ENCODE measurements at regions not wholly inside any gene's neighbourhood (a gene's known extent, or its start where the extent isn't known, plus 50 kb on each side); places are given as distances from the start of the nearest gene placed in this dataset.

GRCh38 chr6:106035655-106036054 is 50.5 kb upstream of the PRDM1 start:
- peaks cover 21% of the 10 kb centered on the region for H3K4me1 Mint-ChIP-seq (ENCODE audit: low read depth)
- peaks cover 1% of the 10 kb centered on the region for H3K27me3 Mint-ChIP-seq (ENCODE audit: insufficient read depth)
- no peak overlapping the region for H3K4me3 Mint-ChIP-seq

GRCh38 chr6:106033806-106034205 is 52.3 kb upstream of the PRDM1 start:
- Mint-ChIP-seq H3K36me3 (ENCODE audit: low read depth) (peaks cover 22% of the 10 kb centered on the region), H3K4me1 (ENCODE audit: low read depth) (peaks cover 21% of the 10 kb centered on the region), H3K27ac (no peak overlapping the region), H3K4me3 (no peak overlapping the region), H3K9me3 (peaks cover 22% of the 10 kb centered on the region), H3K27me3 (ENCODE audit: insufficient read depth) (peaks cover 1% of the 10 kb centered on the region)
- DNase-seq (ENCODE audit: low spot score) = no peak
- intact Hi-C loops (cut with micrococcal nuclease) = no loop called here

More at GRCh38 chr6:106035655-106036054, 50.5 kb upstream of the PRDM1 start:
- Mint-ChIP-seq H3K27ac (no peak overlapping the region), H3K36me3 (ENCODE audit: low read depth) (peaks cover 22% of the 10 kb centered on the region), H3K9me3 (peaks cover 22% of the 10 kb centered on the region)
- intact Hi-C loops (cut with micrococcal nuclease) = no loop called here
- DNase-seq (ENCODE audit: low spot score) = no peak

GRCh38 chr6:106027758-106028157 is 58.4 kb upstream of the PRDM1 start:
- intact Hi-C loops (cut with micrococcal nuclease) = no loop called here
- Mint-ChIP-seq H3K36me3 (ENCODE audit: low read depth) (peaks cover 6% of the 10 kb centered on the region), H3K27ac (no peak overlapping the region), H3K4me3 (no peak overlapping the region), H3K4me1 (ENCODE audit: low read depth) (peaks cover 25% of the 10 kb centered on the region), H3K27me3 (ENCODE audit: insufficient read depth) (no peaks in the 10 kb centered on the region), H3K9me3 (no peaks in the 10 kb centered on the region)
- no peak for DNase-seq (ENCODE audit: low spot score)

GRCh38 chr6:106026748-106027715 is 59.1 kb upstream of the PRDM1 start:
- no peak overlapping the region for H3K27ac Mint-ChIP-seq
- intact Hi-C loops (cut with micrococcal nuclease) = no loop called here

GRCh38 chr6:106025655-106026054 is 60.5 kb upstream of the PRDM1 start:
- Mint-ChIP-seq H3K27me3 (ENCODE audit: insufficient read depth) (no peaks in the 10 kb centered on the region), H3K9me3 (no peaks in the 10 kb centered on the region), H3K4me3 (no peak overlapping the region), H3K36me3 (ENCODE audit: low read depth) (peaks cover 1% of the 10 kb centered on the region), H3K4me1 (ENCODE audit: low read depth) (peaks cover 19% of the 10 kb centered on the region), H3K27ac (no peak overlapping the region)
- intact Hi-C loops (cut with micrococcal nuclease) = no loop called here
- DNase-seq (ENCODE audit: low spot score) = no peak

More at GRCh38 chr6:106026748-106027715, 59.1 kb upstream of the PRDM1 start:
- H3K4me1 Mint-ChIP-seq (ENCODE audit: low read depth) = peaks cover 25% of the 10 kb centered on the region
- peak overlapping the region; percentile 41 for H3K4me3 Mint-ChIP-seq
- no peak for DNase-seq (ENCODE audit: low spot score)
- H3K9me3 Mint-ChIP-seq = no peaks in the 10 kb centered on the region
- H3K27me3 Mint-ChIP-seq (ENCODE audit: insufficient read depth) = no peaks in the 10 kb centered on the region
- H3K36me3 Mint-ChIP-seq (ENCODE audit: low read depth) = peaks cover 6% of the 10 kb centered on the region

GRCh38 chr6:106022801-106023200 is 63.3 kb upstream of the PRDM1 start:
- Mint-ChIP-seq H3K9me3 (no peaks in the 10 kb centered on the region), H3K4me1 (ENCODE audit: low read depth) (peaks cover 19% of the 10 kb centered on the region), H3K27ac (no peak overlapping the region), H3K4me3 (no peak overlapping the region), H3K27me3 (ENCODE audit: insufficient read depth) (no peaks in the 10 kb centered on the region), H3K36me3 (ENCODE audit: low read depth) (peaks cover 1% of the 10 kb centered on the region)
- intact Hi-C loops (cut with micrococcal nuclease) = no loop called here
- no peak for DNase-seq (ENCODE audit: low spot score)

- intact Hi-C loops (cut with micrococcal nuclease) = no loop called here
- Mint-ChIP-seq H3K36me3 (ENCODE audit: low read depth) (no peaks in the 10 kb centered on the region), H3K27me3 (ENCODE audit: insufficient read depth) (peaks cover 22% of the 10 kb centered on the region), H3K27ac (no peak overlapping the region), H3K4me1 (ENCODE audit: low read depth) (no peaks in the 10 kb centered on the region), H3K4me3 (no peak overlapping the region), H3K9me3 (no peaks in the 10 kb centered on the region)
- DNase-seq (ENCODE audit: low spot score) = no peak
These were observed 68.7 kb upstream of the PRDM1 start for GRCh38 chr6:106017454-106017853.

- intact Hi-C loops (cut with micrococcal nuclease) = no loop called here
- no peaks in the 10 kb centered on the region for H3K9me3 Mint-ChIP-seq
These were observed 71.2 kb upstream of the PRDM1 start for GRCh38 chr6:106014955-106015354.

GRCh38 chr6:106011476-106011875 is 74.7 kb upstream of the PRDM1 start:
- Mint-ChIP-seq H3K36me3 (ENCODE audit: low read depth) (peaks cover 4% of the 10 kb centered on the region), H3K4me3 (no peak overlapping the region), H3K4me1 (ENCODE audit: low read depth) (no peaks in the 10 kb centered on the region), H3K9me3 (no peaks in the 10 kb centered on the region), H3K27ac (no peak overlapping the region), H3K27me3 (ENCODE audit: insufficient read depth) (peaks cover 26% of the 10 kb centered on the region)
- no peak for DNase-seq (ENCODE audit: low spot score)
- intact Hi-C loops (cut with micrococcal nuclease) = no loop called here

More at GRCh38 chr6:106014955-106015354, 71.2 kb upstream of the PRDM1 start:
- Mint-ChIP-seq H3K4me1 (ENCODE audit: low read depth) (no peaks in the 10 kb centered on the region), H3K36me3 (ENCODE audit: low read depth) (peaks cover 3% of the 10 kb centered on the region), H3K27ac (no peak overlapping the region), H3K4me3 (no peak overlapping the region), H3K27me3 (ENCODE audit: insufficient read depth) (peaks cover 22% of the 10 kb centered on the region)
- DNase-seq (ENCODE audit: low spot score) = no peak

- no peak for DNase-seq (ENCODE audit: low spot score)
- Mint-ChIP-seq H3K4me1 (ENCODE audit: low read depth) (peaks cover 11% of the 10 kb centered on the region), H3K27me3 (ENCODE audit: insufficient read depth) (peaks cover 39% of the 10 kb centered on the region), H3K9me3 (no peaks in the 10 kb centered on the region), H3K36me3 (ENCODE audit: low read depth) (peaks cover 10% of the 10 kb centered on the region), H3K4me3 (no peak overlapping the region), H3K27ac (no peak overlapping the region)
- intact Hi-C loops (cut with micrococcal nuclease) = no loop called here
These were observed 80.2 kb upstream of the PRDM1 start for GRCh38 chr6:106005954-106006353.

GRCh38 chr6:106005013-106005412 is 81.1 kb upstream of the PRDM1 start:
- Mint-ChIP-seq H3K9me3 (no peaks in the 10 kb centered on the region), H3K27ac (no peak overlapping the region), H3K27me3 (ENCODE audit: insufficient read depth) (peaks cover 43% of the 10 kb centered on the region), H3K4me3 (no peak overlapping the region), H3K4me1 (ENCODE audit: low read depth) (peaks cover 14% of the 10 kb centered on the region), H3K36me3 (ENCODE audit: low read depth) (peaks cover 10% of the 10 kb centered on the region)
- no peak for DNase-seq (ENCODE audit: low spot score)
- intact Hi-C loops (cut with micrococcal nuclease) = no loop called here

- Mint-ChIP-seq H3K4me1 (ENCODE audit: low read depth) (peaks cover 14% of the 10 kb centered on the region), H3K9me3 (no peaks in the 10 kb centered on the region)
- intact Hi-C loops (cut with micrococcal nuclease) = no loop called here
These were observed 82.7 kb upstream of the PRDM1 start for GRCh38 chr6:106003268-106003987.

GRCh38 chr6:106002005-106002404 is 84.1 kb upstream of the PRDM1 start:
- Mint-ChIP-seq H3K36me3 (ENCODE audit: low read depth) (peaks cover 9% of the 10 kb centered on the region), H3K4me3 (no peak overlapping the region), H3K27me3 (ENCODE audit: insufficient read depth) (peaks cover 42% of the 10 kb centered on the region), H3K9me3 (no peaks in the 10 kb centered on the region), H3K27ac (no peak overlapping the region), H3K4me1 (ENCODE audit: low read depth) (peaks cover 21% of the 10 kb centered on the region)
- DNase-seq (ENCODE audit: low spot score) = no peak
- intact Hi-C loops (cut with micrococcal nuclease) = no loop called here

More at GRCh38 chr6:106003268-106003987, 82.7 kb upstream of the PRDM1 start:
- no peak for DNase-seq (ENCODE audit: low spot score)
- H3K4me3 Mint-ChIP-seq = no peak overlapping the region
- no peak overlapping the region for H3K27ac Mint-ChIP-seq
- H3K27me3 Mint-ChIP-seq (ENCODE audit: insufficient read depth) = peaks cover 42% of the 10 kb centered on the region
- peaks cover 10% of the 10 kb centered on the region for H3K36me3 Mint-ChIP-seq (ENCODE audit: low read depth)
